ENCODE measurements at regions not wholly inside any gene's neighbourhood (a gene's known extent, or its start where the extent isn't known, plus 50 kb on each side); places are given as distances from the start of the nearest gene placed in this dataset.
"Not testable (repeated sequence)": the region's sequence is repeated elsewhere in the genome, so short reads cannot be mapped to it uniquely, and the experiment has no call there.

DNA sequence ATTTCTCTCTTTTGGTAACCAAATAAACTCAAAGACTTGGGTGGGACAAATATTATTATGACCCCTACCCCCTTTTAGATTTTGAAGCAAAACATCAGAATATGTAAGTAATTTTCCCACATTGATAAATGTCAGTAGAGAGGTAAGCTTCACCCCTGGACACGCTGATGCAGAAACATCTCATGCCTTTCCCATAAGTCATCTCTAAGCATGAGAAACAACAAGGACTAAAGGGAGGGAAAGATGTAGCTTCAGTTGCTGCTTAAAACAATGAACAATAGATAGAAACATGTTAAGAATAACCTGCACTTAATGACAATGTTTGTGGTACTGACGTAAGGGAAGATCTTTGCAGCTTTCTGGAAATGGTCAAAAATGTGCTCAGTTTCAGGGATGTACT, 56.3 kb upstream of the SLC8A3 start:
- 52% methylated on average over 2 of the region's 2 CpGs for WGBS
- Histone ChIP-seq H3K4me1 (no peaks in the 10 kb centered on the region), H3K4me3 (no peak overlapping the region), H3K27ac (replicated peaks in 1 of 4) (no peak overlapping the region), H3K9me3 (no peaks in the 10 kb centered on the region), H3K36me3 (no peaks in the 10 kb centered on the region), H3K27me3 (peaks cover 0 to 6% (median 0%) of the 10 kb centered on the region in 4 donors)
- intact Hi-C loops (cut with DNase I) = no loop called here
- TF ChIP-seq, protein P1, sequence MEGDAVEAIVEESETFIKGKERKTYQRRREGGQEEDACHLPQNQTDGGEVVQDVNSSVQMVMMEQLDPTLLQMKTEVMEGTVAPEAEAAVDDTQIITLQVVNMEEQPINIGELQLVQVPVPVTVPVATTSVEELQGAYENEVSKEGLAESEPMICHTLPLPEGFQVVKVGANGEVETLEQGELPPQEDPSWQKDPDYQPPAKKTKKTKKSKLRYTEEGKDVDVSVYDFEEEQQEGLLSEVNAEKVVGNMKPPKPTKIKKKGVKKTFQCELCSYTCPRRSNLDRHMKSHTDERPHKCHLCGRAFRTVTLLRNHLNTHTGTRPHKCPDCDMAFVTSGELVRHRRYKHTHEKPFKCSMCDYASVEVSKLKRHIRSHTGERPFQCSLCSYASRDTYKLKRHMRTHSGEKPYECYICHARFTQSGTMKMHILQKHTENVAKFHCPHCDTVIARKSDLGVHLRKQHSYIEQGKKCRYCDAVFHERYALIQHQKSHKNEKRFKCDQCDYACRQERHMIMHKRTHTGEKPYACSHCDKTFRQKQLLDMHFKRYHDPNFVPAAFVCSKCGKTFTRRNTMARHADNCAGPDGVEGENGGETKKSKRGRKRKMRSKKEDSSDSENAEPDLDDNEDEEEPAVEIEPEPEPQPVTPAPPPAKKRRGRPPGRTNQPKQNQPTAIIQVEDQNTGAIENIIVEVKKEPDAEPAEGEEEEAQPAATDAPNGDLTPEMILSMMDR (IDR thresholded peaks at IDR 0.05) = no peak
- TF ChIP-seq POLR2AphosphoS5 (IDR thresholded peaks at IDR 0.05) (no peak), POLR2A (IDR thresholded peaks at IDR 0.05; ENCODE audit: low read depth) (no peak), EP300 (IDR thresholded peaks at IDR 0.05) (no peak)
- no peak for DNase-seq (ENCODE audit: extremely low spot score)

DNA sequence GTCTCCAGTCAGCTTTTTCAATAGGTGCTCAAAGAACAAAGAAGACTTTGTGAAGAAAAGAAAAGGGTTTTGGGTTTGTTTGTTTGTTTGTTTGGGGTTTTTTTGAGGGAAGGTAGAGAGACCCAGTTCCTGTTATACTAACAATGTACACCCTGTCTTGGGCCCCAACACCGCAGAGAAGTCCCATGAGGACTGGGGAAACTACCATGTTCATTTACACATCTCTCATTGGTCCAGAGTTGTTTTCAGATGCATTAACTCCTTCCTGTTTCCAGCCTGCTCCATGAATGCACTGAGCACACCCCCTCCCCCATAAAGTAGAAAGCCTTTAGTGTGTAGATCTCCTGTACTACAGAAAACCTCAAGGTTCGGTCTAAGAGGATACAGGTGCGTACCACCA, 51.1 kb upstream of the SLC8A3 start:
- Histone ChIP-seq H3K9me3 (no peaks in the 10 kb centered on the region), H3K4me1 (no peaks in the 10 kb centered on the region), H3K27ac (replicated peaks in 1 of 4) (no peak overlapping the region), H3K27me3 (peaks cover 0 to 17% (median 0%) of the 10 kb centered on the region in 4 donors), H3K4me3 (no peak overlapping the region), H3K36me3 (no peaks in the 10 kb centered on the region)
- 40% methylated on average over 3 of the region's 3 CpGs for WGBS
- intact Hi-C loops (cut with DNase I) = no loop called here
- DNase-seq (ENCODE audit: extremely low spot score) = no peak
- TF ChIP-seq EP300 (IDR thresholded peaks at IDR 0.05) = no peak
- TF ChIP-seq, protein P1 (IDR thresholded peaks at IDR 0.05) = no peak
- TF ChIP-seq POLR2AphosphoS5 (IDR thresholded peaks at IDR 0.05) = no peak
- TF ChIP-seq POLR2A (IDR thresholded peaks at IDR 0.05; ENCODE audit: low read depth) = no peak

DNA sequence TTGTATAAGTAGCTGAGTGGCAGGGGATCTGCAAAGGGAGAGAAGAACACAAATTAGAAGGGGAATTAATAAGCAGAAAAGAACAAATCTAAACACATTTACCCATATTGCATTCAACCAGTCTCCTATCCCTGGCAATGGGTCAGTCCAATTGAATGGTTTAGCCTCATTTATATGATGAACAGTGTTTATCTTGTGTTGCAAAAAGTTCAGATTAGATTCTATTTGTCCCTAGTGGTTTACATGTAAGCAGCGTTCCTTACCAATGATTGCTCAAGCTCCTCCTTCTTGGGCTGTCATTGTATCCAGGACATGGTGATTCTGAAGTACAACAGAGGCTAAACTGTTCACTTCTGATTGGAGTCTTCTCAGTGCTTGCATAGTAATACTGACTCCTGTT, 49.9 kb upstream of the SLC8A3 start:
- intact Hi-C loops (cut with DNase I); DNase-seq (ENCODE audit: extremely low spot score); H3K36me3 ChIP-seq; H3K9me3 ChIP-seq; H3K4me1 ChIP-seq; H3K27ac ChIP-seq (replicated peaks in 1 of 4); H3K4me3 ChIP-seq: not testable (repeated sequence)
- peaks cover 0 to 26% (median 0%) of the 10 kb centered on the region in 4 donors for H3K27me3 ChIP-seq
- 77% methylated on average over 1 of the region's 1 CpG for WGBS

Data from esophagus muscularis mucosa (tissue), 4 donors.